HG03196 (cell line): ENCODE measurements at regions not wholly inside any gene's neighbourhood (a gene's known extent, or its start where the extent isn't known, plus 50 kb on each side); places are given as distances from the start of the nearest gene placed in this dataset.
"Not testable (repeated sequence)": the region's sequence is repeated elsewhere in the genome, so short reads cannot be mapped to it uniquely, and the experiment has no call there.

ENCODE experiments used
- ATAC-seq: cut with Tn5 transposase; IDR thresholded peaks from one replicate; pipeline ENCODE4 v1.9.1; 2021; ENCODE audit not compliant: unreplicated experiment

GRCh38 chr4:49322610-49323572 is 336.8 kb downstream of the CWH43 start:
- ATAC-seq = not testable (repeated sequence)

- not testable (repeated sequence) for ATAC-seq
Observed at GRCh38 chr4:49323573-49323940, 337.5 kb downstream of the CWH43 start.
